ENCODE measurements at regions not wholly inside any gene's neighbourhood (a gene's known extent, or its start where the extent isn't known, plus 50 kb on each side); places are given as distances from the start of the nearest gene placed in this dataset.
A peak's percentile ranks its signal among the peaks of the same experiment; 100 is the strongest.

DNA sequence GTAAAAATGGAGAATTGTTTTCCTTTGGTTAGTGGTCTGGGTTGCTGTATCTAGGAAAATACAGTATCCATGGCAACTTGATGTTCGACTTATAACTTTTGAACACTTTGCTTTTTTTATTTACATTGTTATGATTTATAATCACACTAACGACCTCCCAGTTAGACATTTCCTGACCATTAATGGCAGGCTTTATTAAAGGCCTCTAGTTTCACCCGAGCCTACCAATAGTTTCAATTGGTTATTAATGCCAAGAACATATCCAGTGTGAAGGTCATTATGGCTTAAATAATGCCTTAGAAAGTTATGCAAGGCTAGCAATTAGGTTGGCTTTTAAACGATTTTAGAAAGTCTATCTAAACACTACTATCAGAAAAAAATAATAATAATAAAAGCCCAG is 452.0 kb downstream of the DMRTA1 start:
- Histone ChIP-seq H3K4me3 (ENCODE audit: low read depth, low read length) (no peak overlapping the region), H3K4me1 (ENCODE audit: control insufficient read depth, insufficient read depth, low read length) (0 out of 2 replicates have a peak, but pooled peaks cover 10% of the 10 kb centered on the region), H3K27me3 (ENCODE audit: control insufficient read depth, insufficient read depth, low read length) (no peaks in the 10 kb centered on the region), H3K27ac (ENCODE audit: low read depth, low read length) (no peak overlapping the region), H3K9me3 (ENCODE audit: control insufficient read depth, insufficient read depth, low read length) (no peaks in the 10 kb centered on the region), H3K9ac (ENCODE audit: low read depth, low read length) (no peak overlapping the region), H3K36me3 (ENCODE audit: control insufficient read depth, insufficient read depth, low read length) (no peaks in the 10 kb centered on the region)

DNA sequence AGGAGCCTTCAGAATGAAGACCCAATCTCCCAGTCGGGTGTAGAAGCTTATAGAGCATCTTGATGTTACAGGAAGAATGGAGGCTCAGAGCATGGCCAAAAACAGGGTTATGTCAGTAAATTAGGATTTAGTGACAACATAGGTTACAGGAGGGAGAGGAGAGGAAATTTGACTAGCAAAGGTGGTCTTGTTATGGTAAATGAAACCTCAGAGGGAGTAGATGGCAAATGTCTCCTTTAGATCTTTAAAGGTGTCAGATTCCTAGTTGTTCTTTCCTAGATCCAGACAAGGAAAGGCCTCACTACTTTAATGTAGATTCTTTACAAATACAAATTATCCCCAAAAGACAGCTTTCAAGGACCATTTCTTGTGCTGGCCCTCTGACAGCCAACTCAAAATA is 465.0 kb downstream of the DMRTA1 start:
- Histone ChIP-seq H3K36me3 (ENCODE audit: control insufficient read depth, insufficient read depth, low read length) (no peaks in the 10 kb centered on the region), H3K4me1 (ENCODE audit: control insufficient read depth, insufficient read depth, low read length) (peaks cover 28% of the 10 kb centered on the region), H3K4me3 (ENCODE audit: low read depth, low read length) (no peak overlapping the region), H3K9ac (ENCODE audit: low read depth, low read length) (no peak overlapping the region), H3K27me3 (ENCODE audit: control insufficient read depth, insufficient read depth, low read length) (no peaks in the 10 kb centered on the region), H3K9me3 (ENCODE audit: control insufficient read depth, insufficient read depth, low read length) (no peaks in the 10 kb centered on the region), H3K27ac (ENCODE audit: low read depth, low read length) (peak overlapping the region; percentile 14)

DNA sequence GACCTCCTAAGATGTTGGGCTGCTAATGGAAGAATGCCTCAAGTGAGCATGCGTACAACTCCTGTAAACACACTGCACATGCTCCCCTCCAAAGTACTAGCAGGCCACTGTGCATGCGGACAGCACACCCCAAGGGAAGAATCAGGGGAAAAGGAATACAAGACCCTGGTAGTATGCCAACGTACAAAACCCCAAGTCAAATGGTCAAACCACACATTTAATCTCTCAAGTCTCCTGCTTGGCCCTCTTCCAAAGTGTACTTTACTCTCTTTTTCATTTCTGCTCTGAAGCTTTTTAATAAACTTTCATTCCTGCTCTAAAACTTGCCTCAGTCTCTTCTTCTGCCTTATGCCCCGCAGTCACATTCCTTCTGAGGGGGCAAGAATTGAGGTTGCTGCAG is 466.4 kb downstream of the DMRTA1 start:
- H3K9ac ChIP-seq (ENCODE audit: low read depth, low read length): no peak overlapping the region
- H3K27me3 ChIP-seq (ENCODE audit: control insufficient read depth, insufficient read depth, low read length): no peaks in the 10 kb centered on the region
- H3K4me1 ChIP-seq (ENCODE audit: control insufficient read depth, insufficient read depth, low read length): peaks cover 28% of the 10 kb centered on the region
- H3K9me3 ChIP-seq (ENCODE audit: control insufficient read depth, insufficient read depth, low read length): no peaks in the 10 kb centered on the region
- H3K4me3 ChIP-seq (ENCODE audit: low read depth, low read length): no peak overlapping the region
- H3K27ac ChIP-seq (ENCODE audit: low read depth, low read length): no peak overlapping the region
- H3K36me3 ChIP-seq (ENCODE audit: control insufficient read depth, insufficient read depth, low read length): no peaks in the 10 kb centered on the region

DNA sequence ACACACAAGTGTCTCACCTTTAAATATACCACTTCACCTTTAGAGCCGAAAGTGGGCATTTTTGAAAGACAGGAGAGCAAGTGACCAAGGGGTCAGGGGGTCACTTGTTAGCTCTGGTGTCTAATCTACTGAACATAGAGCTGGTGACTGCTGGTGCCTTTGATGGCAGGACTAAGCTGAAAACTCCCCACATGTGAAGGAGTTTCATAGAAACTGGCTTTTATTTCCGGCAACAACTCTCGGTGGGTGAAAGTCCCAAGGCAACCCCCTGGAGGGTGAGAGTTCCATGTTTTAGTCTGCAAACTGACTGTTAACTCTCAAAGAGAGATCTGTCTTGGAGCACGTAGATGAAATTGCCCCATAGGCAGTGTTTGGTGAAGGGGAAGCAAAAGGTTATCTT is 466.9 kb downstream of the DMRTA1 start:
- no peak overlapping the region for H3K9ac ChIP-seq (ENCODE audit: low read depth, low read length)
- H3K4me3 ChIP-seq (ENCODE audit: low read depth, low read length): no peak overlapping the region
- H3K36me3 ChIP-seq (ENCODE audit: control insufficient read depth, insufficient read depth, low read length): no peaks in the 10 kb centered on the region
- peaks cover 28% of the 10 kb centered on the region for H3K4me1 ChIP-seq (ENCODE audit: control insufficient read depth, insufficient read depth, low read length)
- H3K27ac ChIP-seq (ENCODE audit: low read depth, low read length): no peak overlapping the region
- H3K9me3 ChIP-seq (ENCODE audit: control insufficient read depth, insufficient read depth, low read length): no peaks in the 10 kb centered on the region
- H3K27me3 ChIP-seq (ENCODE audit: control insufficient read depth, insufficient read depth, low read length): no peaks in the 10 kb centered on the region

DNA sequence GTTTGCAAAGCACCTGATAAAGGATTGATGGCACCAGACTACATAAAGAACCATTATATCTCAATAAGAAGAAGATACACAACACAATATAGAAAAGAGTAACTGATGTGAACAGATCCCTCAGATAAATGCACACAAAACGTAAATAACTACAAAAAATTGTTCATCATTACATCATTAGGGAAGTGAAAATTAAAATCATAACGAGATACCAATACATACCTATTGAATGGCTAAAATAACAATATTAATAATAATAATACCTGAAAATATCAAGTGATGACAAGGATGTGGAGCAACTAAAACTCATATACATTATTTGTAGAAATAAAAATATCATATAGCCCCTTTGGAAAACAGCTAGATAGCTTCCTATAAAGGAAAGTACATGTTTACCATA is 469.5 kb downstream of the DMRTA1 start:
- H3K4me3 ChIP-seq (ENCODE audit: low read depth, low read length): no peak overlapping the region
- H3K9me3 ChIP-seq (ENCODE audit: control insufficient read depth, insufficient read depth, low read length): no peaks in the 10 kb centered on the region
- no peak overlapping the region for H3K27ac ChIP-seq (ENCODE audit: low read depth, low read length)
- H3K27me3 ChIP-seq (ENCODE audit: control insufficient read depth, insufficient read depth, low read length): no peaks in the 10 kb centered on the region
- H3K9ac ChIP-seq (ENCODE audit: low read depth, low read length): no peak overlapping the region
- peaks cover 13% of the 10 kb centered on the region for H3K4me1 ChIP-seq (ENCODE audit: control insufficient read depth, insufficient read depth, low read length)
- H3K36me3 ChIP-seq (ENCODE audit: control insufficient read depth, insufficient read depth, low read length): no peaks in the 10 kb centered on the region

DNA sequence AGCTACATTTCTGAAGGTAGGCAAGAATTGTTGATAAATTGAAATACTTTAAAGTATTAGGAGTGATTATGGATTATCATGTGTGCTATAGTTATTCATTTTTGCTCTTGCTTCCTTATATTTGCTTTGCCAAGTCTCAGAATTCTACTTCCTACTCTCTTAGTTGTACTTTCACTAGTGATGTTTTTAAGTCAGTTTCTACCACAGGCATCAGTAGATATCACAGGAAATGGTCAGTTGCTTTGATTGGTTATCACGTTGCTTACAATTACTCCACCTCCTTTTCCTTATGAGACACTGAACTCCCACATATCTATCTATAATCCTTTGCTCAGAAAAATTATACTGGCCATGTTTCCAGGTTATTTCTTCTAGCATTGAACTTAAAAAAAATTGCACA is 472.8 kb downstream of the DMRTA1 start:
- Histone ChIP-seq H3K4me1 (ENCODE audit: control insufficient read depth, insufficient read depth, low read length) (no peaks in the 10 kb centered on the region), H3K27ac (ENCODE audit: low read depth, low read length) (no peak overlapping the region), H3K27me3 (ENCODE audit: control insufficient read depth, insufficient read depth, low read length) (no peaks in the 10 kb centered on the region), H3K4me3 (ENCODE audit: low read depth, low read length) (no peak overlapping the region), H3K9me3 (ENCODE audit: control insufficient read depth, insufficient read depth, low read length) (no peaks in the 10 kb centered on the region), H3K9ac (ENCODE audit: low read depth, low read length) (no peak overlapping the region), H3K36me3 (ENCODE audit: control insufficient read depth, insufficient read depth, low read length) (no peaks in the 10 kb centered on the region)

DNA sequence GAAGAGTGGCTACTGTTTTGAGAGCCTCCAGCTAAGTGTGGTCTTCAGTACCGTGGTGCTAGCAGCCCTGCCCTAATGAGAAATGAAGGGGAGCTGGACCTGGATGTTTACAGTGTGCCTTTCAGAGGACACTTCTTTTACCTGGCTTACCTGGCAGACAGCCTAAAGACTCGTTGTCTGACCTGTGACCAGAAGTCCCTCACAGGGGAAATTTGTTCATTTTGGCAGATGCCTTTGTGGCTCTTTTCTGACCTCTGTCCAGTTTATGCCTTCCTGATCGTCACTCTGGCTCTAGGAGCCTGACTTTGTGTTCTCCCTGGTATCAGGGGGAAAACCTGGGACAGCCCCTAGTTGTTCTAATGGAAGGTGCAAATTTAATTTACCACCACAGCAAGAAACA is 475.1 kb downstream of the DMRTA1 start:
- Histone ChIP-seq H3K27me3 (ENCODE audit: control insufficient read depth, insufficient read depth, low read length) (no peaks in the 10 kb centered on the region), H3K9ac (ENCODE audit: low read depth, low read length) (no peak overlapping the region), H3K4me3 (ENCODE audit: low read depth, low read length) (no peak overlapping the region), H3K4me1 (ENCODE audit: control insufficient read depth, insufficient read depth, low read length) (no peaks in the 10 kb centered on the region), H3K36me3 (ENCODE audit: control insufficient read depth, insufficient read depth, low read length) (no peaks in the 10 kb centered on the region), H3K27ac (ENCODE audit: low read depth, low read length) (no peak overlapping the region), H3K9me3 (ENCODE audit: control insufficient read depth, insufficient read depth, low read length) (no peaks in the 10 kb centered on the region)

DNA sequence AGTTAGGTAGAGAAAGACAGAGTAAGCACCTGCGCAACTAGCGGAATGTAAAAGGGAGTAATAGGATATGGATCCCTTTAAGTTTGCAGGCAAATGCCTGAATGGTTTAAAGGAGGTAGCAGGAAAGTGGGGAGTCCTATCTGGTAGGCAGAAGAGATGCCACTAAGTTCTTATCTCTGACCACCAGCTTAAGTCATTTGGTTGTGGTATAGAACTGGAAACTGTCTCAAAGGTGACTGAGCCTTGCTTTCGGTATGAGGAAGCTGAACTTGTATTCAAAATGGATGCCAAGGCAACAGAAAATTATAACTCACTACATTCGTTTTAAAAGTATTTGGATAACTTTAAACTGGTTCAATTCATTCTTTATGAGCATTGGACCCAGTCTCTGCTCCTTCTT is 475.6 kb downstream of the DMRTA1 start:
- H3K27ac ChIP-seq (ENCODE audit: low read depth, low read length): no peak overlapping the region
- H3K9ac ChIP-seq (ENCODE audit: low read depth, low read length): no peak overlapping the region
- no peaks in the 10 kb centered on the region for H3K4me1 ChIP-seq (ENCODE audit: control insufficient read depth, insufficient read depth, low read length)
- H3K27me3 ChIP-seq (ENCODE audit: control insufficient read depth, insufficient read depth, low read length): no peaks in the 10 kb centered on the region
- H3K36me3 ChIP-seq (ENCODE audit: control insufficient read depth, insufficient read depth, low read length): no peaks in the 10 kb centered on the region
- no peaks in the 10 kb centered on the region for H3K9me3 ChIP-seq (ENCODE audit: control insufficient read depth, insufficient read depth, low read length)
- H3K4me3 ChIP-seq (ENCODE audit: low read depth, low read length): no peak overlapping the region

DNA sequence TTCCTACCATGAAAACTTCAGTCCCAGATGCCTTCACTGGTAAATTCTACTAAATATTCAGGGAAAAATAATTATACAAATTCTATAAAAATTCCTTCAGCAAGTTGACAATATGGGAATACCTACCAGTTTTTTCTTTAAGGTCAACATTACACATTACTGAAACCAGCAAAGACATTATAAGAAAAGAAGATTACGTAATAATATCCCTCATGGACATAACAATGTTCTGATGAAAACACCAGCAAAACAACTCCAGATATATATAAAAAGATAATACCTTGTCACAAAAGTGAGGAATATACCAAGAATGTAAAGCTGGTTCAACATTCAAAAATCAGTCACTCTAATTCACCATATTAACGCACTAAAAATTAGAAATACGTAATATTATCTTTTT is 507.9 kb downstream of the DMRTA1 start:
- no peak overlapping the region for H3K4me3 ChIP-seq (ENCODE audit: low read depth, low read length)
- H3K27me3 ChIP-seq (ENCODE audit: control insufficient read depth, insufficient read depth, low read length): no peaks in the 10 kb centered on the region
- H3K9me3 ChIP-seq (ENCODE audit: control insufficient read depth, insufficient read depth, low read length): no peaks in the 10 kb centered on the region
- H3K4me1 ChIP-seq (ENCODE audit: control insufficient read depth, insufficient read depth, low read length): peaks cover 10% of the 10 kb centered on the region; the same call in 1 of the 2 replicates
- H3K27ac ChIP-seq (ENCODE audit: low read depth, low read length): no peak overlapping the region
- no peak overlapping the region for H3K9ac ChIP-seq (ENCODE audit: low read depth, low read length)
- no peaks in the 10 kb centered on the region for H3K36me3 ChIP-seq (ENCODE audit: control insufficient read depth, insufficient read depth, low read length)

DNA sequence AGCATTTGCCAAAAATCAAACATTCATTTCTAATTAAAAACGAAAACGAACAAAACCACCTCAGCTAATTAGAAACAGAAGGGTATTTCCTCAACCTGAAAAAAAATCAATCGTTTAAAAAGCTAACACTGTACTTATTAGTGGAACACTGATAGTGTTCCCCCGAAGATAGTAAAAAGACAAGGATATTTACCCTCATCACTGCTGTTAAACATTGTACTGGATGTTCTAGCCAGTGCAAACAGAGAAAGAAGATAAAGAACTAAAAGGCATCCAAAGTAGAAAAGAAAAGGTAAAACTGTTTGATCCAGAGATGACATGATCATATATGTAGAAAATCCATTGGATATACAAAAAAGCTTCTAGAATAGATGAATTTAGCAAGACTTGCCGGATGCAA is 508.3 kb downstream of the DMRTA1 start:
- H3K4me3 ChIP-seq (ENCODE audit: low read depth, low read length): no peak overlapping the region

DNA sequence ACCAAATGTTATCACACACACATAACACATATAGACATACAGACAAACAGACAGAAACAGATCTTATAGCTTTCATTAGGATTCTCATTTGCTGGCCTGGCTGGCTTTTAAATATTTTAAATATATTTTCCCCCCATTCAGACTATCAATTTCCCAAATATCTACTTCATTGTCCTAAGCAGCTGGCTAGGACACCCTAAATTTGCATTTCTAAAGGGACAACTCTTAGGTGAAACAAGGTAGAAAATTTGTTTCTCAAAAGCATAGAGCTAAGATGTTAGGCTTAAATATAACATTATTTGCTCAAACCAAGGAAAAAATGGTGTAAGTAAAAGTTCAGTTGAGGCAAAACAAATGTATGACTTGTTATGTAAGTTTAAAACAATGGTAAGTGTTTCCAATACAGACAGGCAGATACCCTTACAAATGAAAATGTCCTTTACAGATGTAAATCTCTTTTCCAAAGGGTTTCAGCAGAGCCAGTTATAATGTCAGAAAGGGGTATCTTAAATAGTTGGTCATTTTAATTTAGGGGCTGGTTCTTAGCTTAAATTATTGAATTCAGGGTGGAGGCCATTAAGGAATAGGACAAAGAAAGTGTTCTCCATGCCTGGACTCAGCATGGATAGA is 522.8 kb downstream of the DMRTA1 start:
- H3K36me3 ChIP-seq (ENCODE audit: control insufficient read depth, insufficient read depth, low read length): no peaks in the 10 kb centered on the region
- H3K9ac ChIP-seq (ENCODE audit: low read depth, low read length): no peak overlapping the region
- peak overlapping the region; percentile 39 for H3K4me3 ChIP-seq (ENCODE audit: low read depth, low read length)
- H3K27ac ChIP-seq (ENCODE audit: low read depth, low read length): peak overlapping the region; percentile 83
- peaks cover 25% of the 10 kb centered on the region for H3K4me1 ChIP-seq (ENCODE audit: control insufficient read depth, insufficient read depth, low read length)
- no peaks in the 10 kb centered on the region for H3K9me3 ChIP-seq (ENCODE audit: control insufficient read depth, insufficient read depth, low read length)
- H3K27me3 ChIP-seq (ENCODE audit: control insufficient read depth, insufficient read depth, low read length): no peaks in the 10 kb centered on the region

More for the DNA sequence above, 508.3 kb downstream of the DMRTA1 start:
- H3K36me3 ChIP-seq (ENCODE audit: control insufficient read depth, insufficient read depth, low read length): no peaks in the 10 kb centered on the region
- H3K27ac ChIP-seq (ENCODE audit: low read depth, low read length): no peak overlapping the region
- no peak overlapping the region for H3K9ac ChIP-seq (ENCODE audit: low read depth, low read length)
- H3K27me3 ChIP-seq (ENCODE audit: control insufficient read depth, insufficient read depth, low read length): no peaks in the 10 kb centered on the region
- H3K9me3 ChIP-seq (ENCODE audit: control insufficient read depth, insufficient read depth, low read length): no peaks in the 10 kb centered on the region
- peaks cover 10% of the 10 kb centered on the region; the same call in 1 of the 2 replicates for H3K4me1 ChIP-seq (ENCODE audit: control insufficient read depth, insufficient read depth, low read length)

All from HUES48 (cell line).